ENCODE measurements at regions not wholly inside any gene's neighbourhood (a gene's known extent, or its start where the extent isn't known, plus 50 kb on each side); places are given as distances from the start of the nearest gene placed in this dataset.

DNA sequence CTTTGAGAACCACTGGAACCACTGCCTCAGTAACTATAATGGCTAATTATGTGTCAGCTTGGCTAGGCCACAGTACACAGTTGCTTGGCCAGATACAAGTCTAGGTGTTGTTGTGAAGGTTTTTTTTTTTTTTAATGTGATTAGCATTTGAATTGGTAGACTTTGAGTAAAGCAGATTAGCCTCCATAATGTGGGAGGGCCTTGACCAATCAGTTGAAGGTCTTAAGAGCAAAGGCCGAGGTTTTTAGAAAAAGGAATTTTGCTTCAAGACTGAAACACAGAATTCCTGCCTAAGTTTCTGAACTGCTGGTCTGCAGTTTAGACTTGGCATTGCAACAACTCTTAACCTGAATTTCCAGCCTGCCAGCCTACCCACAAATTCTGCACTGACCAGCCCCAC lies 451.6 kb upstream of the AZI2 start (continued):
- no peak for TF ChIP-seq YY1 (IDR thresholded peaks at IDR 0.05; ENCODE audit: extremely low read depth, insufficient replicate concordance, low read depth, low read length)

GRCh38 chr3:28808068-28808467 lies 459.4 kb upstream of the AZI2 start:
- BruUV-seq (replicated peaks): no TSS peak
- no peak for DNase-seq (ENCODE audit: low read depth, low spot score)
- no peak for ATAC-seq
- H4K20me1 ChIP-seq (ENCODE audit: insufficient read depth): no peaks in the 10 kb centered on the region
- H3K4me1 ChIP-seq (ENCODE audit: control insufficient read depth in 1 of 2, insufficient read depth in 2 of 2, low read length in 2 of 2): no peaks in the 10 kb centered on the region
- H3K27me3 ChIP-seq (ENCODE audit: insufficient read depth, low read length): no peaks in the 10 kb centered on the region
- H3K4me2 ChIP-seq (ENCODE audit: low read length): no peak overlapping the region
- TF ChIP-seq ZFX (IDR thresholded peaks at IDR 0.05) (no peak), JUND (IDR thresholded peaks at IDR 0.05) (no peak), REST (IDR thresholded peaks at IDR 0.05; ENCODE audit: low read depth) (no peak), FOSL1 (IDR thresholded peaks at IDR 0.05; ENCODE audit: low read depth) (no peak), POLR2A (IDR thresholded peaks at IDR 0.05; ENCODE audit: borderline replicate concordance, extremely low read depth, insufficient read depth, insufficient read length) (no peak), ELF1 (IDR thresholded peaks at IDR 0.05; ENCODE audit: borderline replicate concordance, low read depth) (no peak)
- TF ChIP-seq, protein P1, sequence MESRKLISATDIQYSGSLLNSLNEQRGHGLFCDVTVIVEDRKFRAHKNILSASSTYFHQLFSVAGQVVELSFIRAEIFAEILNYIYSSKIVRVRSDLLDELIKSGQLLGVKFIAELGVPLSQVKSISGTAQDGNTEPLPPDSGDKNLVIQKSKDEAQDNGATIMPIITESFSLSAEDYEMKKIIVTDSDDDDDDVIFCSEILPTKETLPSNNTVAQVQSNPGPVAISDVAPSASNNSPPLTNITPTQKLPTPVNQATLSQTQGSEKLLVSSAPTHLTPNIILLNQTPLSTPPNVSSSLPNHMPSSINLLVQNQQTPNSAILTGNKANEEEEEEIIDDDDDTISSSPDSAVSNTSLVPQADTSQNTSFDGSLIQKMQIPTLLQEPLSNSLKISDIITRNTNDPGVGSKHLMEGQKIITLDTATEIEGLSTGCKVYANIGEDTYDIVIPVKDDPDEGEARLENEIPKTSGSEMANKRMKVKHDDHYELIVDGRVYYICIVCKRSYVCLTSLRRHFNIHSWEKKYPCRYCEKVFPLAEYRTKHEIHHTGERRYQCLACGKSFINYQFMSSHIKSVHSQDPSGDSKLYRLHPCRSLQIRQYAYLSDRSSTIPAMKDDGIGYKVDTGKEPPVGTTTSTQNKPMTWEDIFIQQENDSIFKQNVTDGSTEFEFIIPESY (IDR thresholded peaks at IDR 0.05; ENCODE audit: extremely low read depth, insufficient replicate concordance, low read length): no peak
- TF ChIP-seq, protein P2, sequence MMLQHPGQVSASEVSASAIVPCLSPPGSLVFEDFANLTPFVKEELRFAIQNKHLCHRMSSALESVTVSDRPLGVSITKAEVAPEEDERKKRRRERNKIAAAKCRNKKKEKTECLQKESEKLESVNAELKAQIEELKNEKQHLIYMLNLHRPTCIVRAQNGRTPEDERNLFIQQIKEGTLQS (IDR thresholded peaks at IDR 0.05): no peak
- CTCF ChIA-PET: no interaction called here
- no peak overlapping the region for H3K9ac ChIP-seq (ENCODE audit: low read length)
- no peak overlapping the region for H3K27ac ChIP-seq (ENCODE audit: low read depth, low read length)
- intact Hi-C loops (cut with micrococcal nuclease): no loop called here
- H3K79me2 ChIP-seq (ENCODE audit: insufficient read depth, low read length): no peaks in the 10 kb centered on the region
- no peaks in the 10 kb centered on the region for H3K9me2 ChIP-seq (ENCODE audit: insufficient read depth)
- POLR2A ChIA-PET: no interaction called here
- H3K4me3 ChIP-seq (replicated peaks in 1 of 2; ENCODE audit: low read depth in 1 of 2, low read length in 2 of 2): no peak overlapping the region
- H3K36me3 ChIP-seq (ENCODE audit: control insufficient read depth in 1 of 2, insufficient read depth in 2 of 2, low read length in 2 of 2): no peaks in the 10 kb centered on the region
- RAD21 ChIA-PET (ENCODE audit: low non-redundant PET in 1 of 2, low total read pairs in 2 of 2, uncharacterized antibody in 2 of 2, unreplicated experiment in 2 of 2): no interaction called here
- no peak overlapping the region for H2AFZ ChIP-seq (ENCODE audit: low read depth, low read length, poor library complexity, severe bottlenecking)
- H3K9me3 ChIP-seq (ENCODE audit: control insufficient read depth in 1 of 2, insufficient read depth in 1 of 2, low read depth in 1 of 2, low read length in 2 of 2): no peaks in the 10 kb centered on the region

Measured in HCT116 (cell line).